Cardiac muscle cell (in vitro differentiated cells and primary cell): ENCODE measurements at regions not wholly inside any gene's neighbourhood (a gene's known extent, or its start where the extent isn't known, plus 50 kb on each side); places are given as distances from the start of the nearest gene placed in this dataset.

Source experiments
- DNase-seq, 2 donors: peaks; one replicate each; pipeline versions ENCODE4 v3.0.0 to v3.0.0-alpha.2; 2010 to 2017; ENCODE audit warnings: low read depth in 1 of 2, low spot score in 1 of 2
- H3K27ac ChIP-seq: fragments of 200-600 bp; sonication (generic); 2 replicates; pipeline ENCODE4 v1.5.1; 2016
- H3K27me3 ChIP-seq: fragments of 200-600 bp; sonication (generic); 2 replicates; pipeline ENCODE4 v1.6.0; 2016; ENCODE audit warnings: control low read depth
- H3K36me3 ChIP-seq: fragments of 200-600 bp; sonication (generic); 2 replicates; pipeline ENCODE4 v1.5.1; 2016; ENCODE audit warnings: control low read depth
- H3K4me1 ChIP-seq: fragments of 200-600 bp; sonication (generic); 2 replicates; pipeline ENCODE4 v1.8.1; 2017; ENCODE audit warnings: low read depth, mild to moderate bottlenecking, mixed run types
- H3K4me3 ChIP-seq: fragments of 200-600 bp; sonication (generic); 2 replicates; pipeline ENCODE4 v1.5.1; 2016; ENCODE audit warnings: mild to moderate bottlenecking
- H3K9me3 ChIP-seq: fragments of 200-600 bp; sonication (generic); 2 replicates; pipeline ENCODE4 v1.5.1; 2017; ENCODE audit warnings: low read depth, mild to moderate bottlenecking, control low read depth
- CTCF ChIP-seq: IDR thresholded peaks from 2 replicates; pipeline ENCODE4 v1.5.1; 2012; ENCODE audit warnings: low read depth, mild to moderate bottlenecking, low read length

GRCh38 chr1:5485968-5486696 is 506.1 kb downstream of the NPHP4 start:
- no peak for TF ChIP-seq CTCF

GRCh38 chr1:5485436-5485835 is 506.8 kb downstream of the NPHP4 start:
- H3K4me1 ChIP-seq, result no peaks in the 10 kb centered on the region
- H3K36me3 ChIP-seq, result no peaks in the 10 kb centered on the region
- TF ChIP-seq CTCF, result no peak
- peaks cover 13% of the 10 kb centered on the region for H3K27me3 ChIP-seq
- DNase-seq, result no peak
- no peaks in the 10 kb centered on the region for H3K9me3 ChIP-seq
- no peak overlapping the region for H3K4me3 ChIP-seq
- H3K27ac ChIP-seq, result no peak overlapping the region

More at GRCh38 chr1:5485968-5486696, 506.1 kb downstream of the NPHP4 start:
- no peak for DNase-seq
- no peaks in the 10 kb centered on the region for H3K4me1 ChIP-seq
- peaks cover 14% of the 10 kb centered on the region for H3K27me3 ChIP-seq
- H3K4me3 ChIP-seq, result no peak overlapping the region
- H3K36me3 ChIP-seq, result no peaks in the 10 kb centered on the region
- no peak overlapping the region for H3K27ac ChIP-seq
- no peaks in the 10 kb centered on the region for H3K9me3 ChIP-seq

- Histone ChIP-seq H3K27ac (no peak overlapping the region), H3K27me3 (peaks cover 13% of the 10 kb centered on the region), H3K36me3 (no peaks in the 10 kb centered on the region), H3K9me3 (no peaks in the 10 kb centered on the region), H3K4me1 (no peaks in the 10 kb centered on the region), H3K4me3 (no peak overlapping the region)
- no peak for TF ChIP-seq CTCF
- no peak for DNase-seq
These were observed 507.6 kb downstream of the NPHP4 start for GRCh38 chr1:5484451-5485165.

- Histone ChIP-seq H3K9me3 (no peaks in the 10 kb centered on the region), H3K27me3 (peaks cover 13% of the 10 kb centered on the region), H3K4me1 (no peaks in the 10 kb centered on the region), H3K27ac (no peak overlapping the region), H3K36me3 (no peaks in the 10 kb centered on the region), H3K4me3 (no peak overlapping the region)
- no peak for TF ChIP-seq CTCF
- peak in 1 of 2 donors; percentile 4 for DNase-seq
These were observed 510.3 kb downstream of the NPHP4 start for GRCh38 chr1:5481889-5482288.

GRCh38 chr1:5480906-5481305 is 511.3 kb downstream of the NPHP4 start:
- Histone ChIP-seq H3K27me3 (peaks cover 13% of the 10 kb centered on the region), H3K9me3 (no peaks in the 10 kb centered on the region), H3K4me1 (no peaks in the 10 kb centered on the region), H3K4me3 (no peak overlapping the region), H3K27ac (no peak overlapping the region), H3K36me3 (no peaks in the 10 kb centered on the region)
- TF ChIP-seq CTCF, result no peak
- DNase-seq, result no peak
